HG03520 (cell line): ENCODE measurements at regions not wholly inside any gene's neighbourhood (a gene's known extent, or its start where the extent isn't known, plus 50 kb on each side); places are given as distances from the start of the nearest gene placed in this dataset.

Experiments
- ATAC-seq: cut with Tn5 transposase; IDR thresholded peaks from one replicate; pipeline ENCODE4 v1.9.1; 2021; ENCODE audit warnings: mild to moderate bottlenecking, moderate library complexity; ENCODE audit not compliant: unreplicated experiment

DNA sequence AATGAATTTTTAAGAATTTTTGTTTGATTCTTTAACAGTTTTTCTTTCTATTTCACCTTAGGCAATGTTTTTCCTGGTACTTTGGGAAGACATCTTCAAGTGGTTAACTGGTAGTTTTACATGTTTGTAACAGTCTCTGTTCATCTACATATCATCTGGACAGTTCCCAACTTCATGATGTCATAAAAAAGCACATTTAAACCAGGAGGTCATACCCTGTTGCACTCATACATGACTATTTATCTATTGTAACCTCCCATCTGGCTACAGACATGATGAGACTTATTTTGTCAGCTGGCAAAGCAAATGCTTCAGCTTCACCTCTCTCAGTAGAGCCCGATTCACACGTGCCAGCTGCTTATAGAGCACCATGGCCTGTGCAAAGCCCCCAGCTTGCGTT is 99.8 kb upstream of the YPEL5 start:
- ATAC-seq = no peak

DNA sequence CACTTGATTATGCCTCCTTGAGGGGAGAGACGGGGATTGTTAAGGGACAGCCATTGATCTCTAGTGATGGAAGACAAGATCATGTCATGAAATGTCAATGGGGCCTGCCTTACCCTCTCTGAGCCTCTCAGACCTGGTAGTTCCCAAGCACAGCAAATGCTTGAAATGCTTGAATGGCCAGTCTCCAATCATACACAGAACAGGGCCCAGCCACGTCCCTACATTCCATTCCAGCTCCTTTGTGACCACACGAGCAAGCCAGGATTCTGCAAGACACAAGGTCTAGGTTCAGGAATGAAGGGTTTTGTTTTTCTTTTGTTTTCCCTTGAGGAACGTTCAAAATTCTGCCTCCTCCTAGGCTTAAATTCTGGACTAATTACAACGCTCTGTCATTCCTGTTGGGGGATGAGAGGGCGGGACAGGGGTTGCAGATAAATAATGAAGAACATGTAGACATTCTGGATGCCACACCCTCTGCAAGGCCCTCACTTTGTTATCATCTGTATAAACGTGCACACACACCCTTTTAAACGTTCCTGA is 98.1 kb upstream of the YPEL5 start:
- ATAC-seq = no peak

DNA sequence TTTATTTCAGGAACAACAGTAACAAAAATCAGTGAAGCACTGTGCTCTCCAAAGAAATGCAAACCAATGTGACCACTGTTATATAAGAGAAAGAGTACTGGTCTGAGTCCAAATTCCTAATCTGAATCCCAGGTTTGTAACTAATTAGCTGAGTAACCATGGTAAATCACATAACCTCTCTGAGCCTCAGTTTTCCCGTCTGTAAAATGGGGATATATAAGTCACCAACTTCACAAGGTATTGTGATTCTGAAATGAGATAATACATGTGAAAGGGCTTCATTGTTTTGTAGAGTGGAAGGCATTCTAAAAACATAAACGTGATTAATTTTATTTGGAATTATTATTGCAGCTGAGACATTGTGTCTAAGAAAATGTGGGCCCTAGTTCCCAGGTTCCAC is 91.3 kb upstream of the YPEL5 start:
- no peak for ATAC-seq

DNA sequence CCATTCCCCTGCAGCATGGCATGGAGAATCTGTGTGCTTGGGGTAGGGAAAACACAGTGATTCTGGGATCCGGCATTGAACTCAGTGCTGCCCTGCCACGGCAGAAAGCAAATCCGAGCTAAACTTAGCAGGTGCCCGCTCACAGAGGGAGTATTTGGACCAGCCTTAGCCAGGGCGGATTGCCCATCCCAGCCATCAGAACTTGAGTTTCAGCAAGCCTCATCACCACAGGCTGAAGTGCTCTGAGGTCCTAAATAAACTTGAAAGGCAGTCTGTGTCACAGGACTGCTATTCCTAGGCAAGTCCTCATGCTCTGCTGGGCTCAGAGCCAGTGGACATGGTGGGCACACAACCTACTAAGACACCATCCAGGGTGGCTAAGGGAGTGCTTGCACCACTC is 86.2 kb upstream of the YPEL5 start:
- no peak for ATAC-seq

DNA sequence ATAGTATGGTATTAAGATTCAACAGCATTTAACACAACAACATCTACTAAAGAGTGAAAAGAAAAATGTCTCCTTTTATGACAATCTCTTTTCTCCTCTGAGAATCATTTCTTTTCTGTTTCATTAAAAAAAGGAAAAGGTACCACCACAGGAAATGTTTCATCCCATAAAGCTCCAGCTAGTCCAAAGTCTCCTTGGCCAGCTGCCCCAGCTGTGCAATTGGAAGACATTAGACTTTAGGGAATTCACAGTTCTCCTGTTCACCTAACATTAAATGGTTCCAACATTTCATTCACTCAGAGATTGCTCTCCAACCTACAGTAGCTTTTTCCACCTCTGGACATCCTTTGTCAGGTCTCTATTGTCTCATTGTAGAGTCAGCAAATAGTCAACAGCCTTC is 78.7 kb upstream of the YPEL5 start:
- no peak for ATAC-seq

DNA sequence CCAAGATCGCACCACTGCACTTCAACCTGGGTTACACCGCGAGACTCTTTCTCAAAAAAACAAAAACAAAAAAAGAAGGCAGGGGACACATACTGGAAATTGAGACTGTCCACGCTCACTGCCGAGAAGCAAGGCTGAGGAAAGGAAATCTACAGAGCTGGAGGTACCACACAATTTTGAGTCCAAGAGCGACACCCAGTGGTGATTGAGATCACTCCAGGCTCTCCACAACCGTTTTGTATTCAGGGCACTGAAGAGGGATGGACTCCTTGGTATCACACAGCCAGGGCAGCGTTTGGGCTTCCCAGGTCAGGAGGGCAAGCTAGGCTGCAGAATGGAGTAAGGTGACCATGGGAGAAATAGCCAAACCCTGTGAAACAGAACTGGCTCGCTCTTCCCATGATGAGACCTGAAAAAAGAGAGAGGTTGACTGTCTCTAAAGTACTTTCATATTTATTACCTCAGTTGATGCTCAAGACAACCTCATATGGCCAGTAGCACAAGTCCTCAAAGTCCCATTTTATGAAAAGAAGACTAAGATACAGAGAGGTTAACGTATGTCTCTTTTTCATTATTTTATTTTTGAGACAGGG is 74.5 kb upstream of the YPEL5 start:
- ATAC-seq = no peak

DNA sequence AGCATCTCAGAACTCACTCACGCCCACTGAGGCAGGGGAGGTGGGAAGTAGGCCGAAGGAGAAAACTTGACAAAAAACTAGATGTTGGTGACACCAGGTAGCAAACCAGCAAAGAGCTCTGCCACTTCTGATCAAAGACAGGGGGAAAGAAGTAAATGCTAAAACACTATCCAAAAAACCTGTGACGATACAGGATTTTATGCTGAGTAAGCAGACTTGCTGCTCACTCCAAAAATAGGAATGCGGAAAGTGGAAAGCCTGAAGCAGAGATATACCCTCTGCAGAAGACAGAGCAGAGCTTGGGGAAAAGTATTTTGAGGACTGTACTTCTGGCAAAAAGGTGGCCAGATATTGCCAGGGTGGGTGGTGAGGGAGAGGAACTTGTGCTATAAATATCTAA is 73.3 kb upstream of the YPEL5 start:
- ATAC-seq = no peak

DNA sequence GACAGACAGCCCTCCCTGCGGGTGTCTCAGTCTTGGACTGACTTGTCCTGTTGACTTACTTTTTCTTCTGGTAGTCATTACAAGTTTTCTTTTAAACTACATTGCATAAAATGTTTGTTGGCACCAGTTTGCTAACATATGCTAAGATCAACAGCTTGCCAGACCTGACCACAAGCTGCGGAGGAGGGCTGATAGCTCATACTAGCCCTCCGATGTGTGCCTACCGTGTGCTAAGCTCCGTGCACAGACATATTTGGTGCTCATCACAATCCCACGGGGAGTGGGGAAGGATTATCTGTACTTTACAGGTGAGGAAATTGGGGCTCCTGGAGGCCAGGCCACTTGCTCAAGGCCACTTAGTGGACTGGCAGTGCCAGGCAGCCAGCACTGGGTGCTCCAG is 72.8 kb upstream of the YPEL5 start:
- no peak for ATAC-seq

DNA sequence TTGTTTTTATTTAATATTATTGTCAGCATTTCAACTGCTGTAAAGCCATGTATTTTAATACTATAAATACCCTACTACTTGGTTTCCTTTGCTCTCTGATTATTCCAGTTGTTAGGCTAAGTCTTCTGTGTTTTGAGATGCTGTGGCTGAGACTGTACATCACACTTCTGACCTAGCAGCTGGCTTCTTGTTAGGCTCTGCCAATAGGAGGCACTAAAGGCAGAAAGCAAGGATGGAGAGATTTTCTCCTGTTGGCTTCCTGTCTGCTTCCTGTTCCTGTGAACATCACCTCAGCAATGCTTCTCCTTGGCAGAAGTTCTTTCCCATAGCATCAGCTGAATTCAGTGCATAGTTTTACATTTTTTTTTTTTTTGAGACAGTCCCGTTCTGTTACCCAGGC is 68.3 kb upstream of the YPEL5 start:
- ATAC-seq = no peak

DNA sequence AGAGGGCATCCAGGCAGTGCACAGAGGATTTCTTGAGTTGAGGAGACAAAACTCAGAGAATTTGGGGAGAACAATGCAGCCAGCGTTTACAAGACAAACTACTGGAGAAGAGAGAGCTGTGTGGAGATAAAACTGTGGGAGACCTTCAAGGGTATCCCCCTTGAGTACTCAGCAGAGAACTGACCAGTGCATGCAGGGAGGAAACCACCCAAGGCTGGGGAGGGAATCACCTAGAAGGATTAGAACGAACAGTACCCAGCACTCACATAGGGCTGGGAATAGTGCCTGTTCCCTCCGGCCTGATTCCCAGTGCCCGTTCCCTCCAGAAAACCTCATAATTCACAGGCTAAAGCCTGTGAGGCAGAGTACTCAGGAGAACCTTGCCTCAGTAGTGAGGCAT is 61.9 kb upstream of the YPEL5 start:
- no peak for ATAC-seq

DNA sequence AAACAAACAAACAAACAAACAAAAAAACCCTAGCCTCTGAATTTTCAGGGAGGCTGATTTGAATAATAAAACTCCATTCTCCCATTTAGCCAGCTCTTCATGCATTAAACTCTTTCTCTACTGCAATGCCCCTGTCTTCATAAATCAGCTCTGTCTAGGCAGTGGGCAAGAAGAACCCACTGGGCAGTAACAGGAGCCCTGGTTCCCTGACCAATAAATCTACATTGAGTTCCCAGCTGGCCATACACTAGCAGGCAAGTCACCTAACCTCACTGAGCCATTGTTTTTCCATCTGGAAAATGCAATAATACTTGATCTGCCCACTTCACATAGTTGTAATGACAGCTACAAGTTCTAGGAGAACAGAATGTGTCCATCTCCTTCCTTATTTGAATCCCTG is 57.6 kb upstream of the YPEL5 start:
- ATAC-seq = no peak

DNA sequence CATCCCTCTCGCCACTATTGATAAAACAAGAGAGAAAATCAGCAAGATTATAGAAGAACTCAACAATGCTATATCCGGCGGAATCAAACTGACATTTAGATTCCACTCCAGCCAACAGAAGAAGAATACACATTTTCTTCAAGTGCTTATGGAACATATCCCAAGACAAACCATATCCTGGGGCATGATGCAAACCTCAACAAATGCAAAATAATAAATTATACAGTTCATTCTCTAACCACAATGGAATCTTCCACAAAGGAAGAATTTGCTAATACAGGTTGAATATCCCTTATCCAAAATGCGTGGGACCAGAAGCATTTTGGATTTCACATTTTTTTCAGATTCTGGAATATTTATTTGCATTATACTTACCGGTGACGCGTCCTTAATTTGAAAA is 51.4 kb upstream of the YPEL5 start:
- ATAC-seq = no peak

DNA sequence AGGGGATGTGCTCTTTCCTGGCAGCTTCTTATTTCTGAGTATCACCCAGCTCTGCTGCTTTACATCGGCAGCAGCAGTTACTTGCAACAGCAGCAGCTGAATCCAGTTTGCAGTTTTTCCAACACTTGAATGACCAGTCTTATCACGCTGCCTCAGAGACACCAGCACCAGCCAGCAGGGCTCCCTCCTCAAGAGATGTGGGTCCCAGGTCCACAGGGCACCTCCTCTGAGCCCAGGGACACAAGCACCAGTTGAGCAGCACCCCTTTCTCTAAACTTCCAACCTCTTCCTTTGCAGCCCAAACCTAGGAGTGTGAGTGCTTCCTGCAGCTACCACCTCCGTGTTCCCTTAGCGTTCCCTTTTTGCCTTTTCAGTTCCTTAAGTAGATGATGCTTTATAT is 50.4 kb upstream of the YPEL5 start:
- no peak for ATAC-seq
